GM12892 (cell line): ENCODE measurements at regions not wholly inside any gene's neighbourhood (a gene's known extent, or its start where the extent isn't known, plus 50 kb on each side); places are given as distances from the start of the nearest gene placed in this dataset.

Experiments
- POLR2A ChIP-seq: IDR thresholded peaks from 2 replicates; pipeline ENCODE4 v1.6.1; 2011; ENCODE audit warnings: low read depth, low read length, control low read depth
- POLR2AphosphoS5 ChIP-seq: IDR thresholded peaks from 2 replicates; pipeline ENCODE4 v1.6.1; 2011; ENCODE audit warnings: low read depth, low read length, control low read depth

DNA sequence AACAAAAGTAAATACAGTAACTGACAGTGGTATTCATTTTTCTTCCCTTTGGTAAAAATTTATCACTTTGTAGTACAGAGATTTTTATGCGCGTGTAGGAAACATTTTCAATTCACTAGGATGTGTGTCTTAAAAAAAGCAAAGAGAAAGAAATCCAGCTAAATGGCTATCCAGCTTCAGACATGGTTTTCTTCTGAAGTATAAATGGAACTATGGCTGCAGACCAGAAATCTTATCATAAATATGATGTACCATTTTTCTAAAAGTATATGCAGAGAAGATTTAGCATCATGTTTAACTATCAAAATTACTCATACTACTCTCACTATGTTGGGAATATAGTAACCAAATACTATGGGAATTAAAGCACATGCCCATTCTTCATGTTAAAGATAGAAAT, 328.4 kb upstream of the SMIM30 start:
- TF ChIP-seq POLR2AphosphoS5: no peak
- TF ChIP-seq POLR2A: no peak
